Loucy (cell line): ENCODE measurements at regions not wholly inside any gene's neighbourhood (a gene's known extent, or its start where the extent isn't known, plus 50 kb on each side); places are given as distances from the start of the nearest gene placed in this dataset.

Experiments used
- H2AFZ ChIP-seq: fragments of 200-600 bp; sonication (generic); 2 replicates; pipeline ENCODE4 v1.6.0; 2016; ENCODE audit warnings: antibody characterized with exemption, mild to moderate bottlenecking, low read length, moderate library complexity
- H3F3A ChIP-seq: fragments of 200-600 bp; 2 replicates; pipeline ENCODE4 v1.6.0; 2016; ENCODE audit warnings: antibody characterized with exemption, low read depth, mild to moderate bottlenecking
- H3K27me3 ChIP-seq: fragments of 200-600 bp; sonication (generic); 2 replicates; pipeline ENCODE4 v1.6.1; 2014; ENCODE audit warnings: low read length, mild to moderate bottlenecking; ENCODE audit not compliant: insufficient read depth, poor library complexity, severe bottlenecking
- H3K36me3 ChIP-seq: fragments of 200-600 bp; sonication (generic); 2 replicates; pipeline ENCODE4 v1.6.1; 2016; ENCODE audit warnings: low read length; ENCODE audit not compliant: insufficient read depth
- H3K4me1 ChIP-seq: fragments of 200-600 bp; sonication (generic); 2 replicates; pipeline ENCODE4 v1.5.1; 2014; ENCODE audit warnings: low read length, mild to moderate bottlenecking; ENCODE audit not compliant: insufficient read depth, poor library complexity, severe bottlenecking
- H3K4me2 ChIP-seq: fragments of 200-600 bp; sonication (generic); 2 replicates; pipeline ENCODE4 v1.6.0; 2014; ENCODE audit warnings: antibody characterized with exemption, low read length, low read depth, mild to moderate bottlenecking; ENCODE audit not compliant: poor library complexity, severe bottlenecking
- H3K4me3 ChIP-seq: fragments of 200-600 bp; sonication (generic); 2 replicates; pipeline ENCODE4 v1.5.1; 2014; ENCODE audit warnings: low read length, mild to moderate bottlenecking, mixed read lengths; ENCODE audit not compliant: poor library complexity, severe bottlenecking
- H3K79me2 ChIP-seq: fragments of 200-600 bp; sonication (generic); 2 replicates; pipeline ENCODE4 v1.6.1; 2014; ENCODE audit warnings: low read length; ENCODE audit not compliant: insufficient read depth
- H3K9ac ChIP-seq: fragments of 200-600 bp; sonication (generic); 2 replicates; pipeline ENCODE4 v1.6.0; 2014; ENCODE audit warnings: mild to moderate bottlenecking, low read depth, low read length, moderate library complexity; ENCODE audit not compliant: poor library complexity, severe bottlenecking
- H3K9me2 ChIP-seq: fragments of 200-600 bp; sonication (generic); replicated peaks from 2 replicates; pipeline ENCODE4 v1.6.1; 2016; ENCODE audit warnings: low read depth, low read length, mixed read lengths
- H3K9me3 ChIP-seq: fragments of 200-600 bp; sonication (generic); 2 replicates; pipeline ENCODE4 v1.6.1; 2014; ENCODE audit warnings: mild to moderate bottlenecking, antibody characterized with exemption, low read length, low read depth; ENCODE audit not compliant: insufficient read depth
- H4K20me1 ChIP-seq: fragments of 200-600 bp; sonication (generic); 2 replicates; pipeline ENCODE4 v1.6.0; 2014; ENCODE audit warnings: antibody characterized with exemption, low read length, mild to moderate bottlenecking; ENCODE audit not compliant: insufficient read depth, poor library complexity, severe bottlenecking
- EZH2phosphoT487 ChIP-seq: fragments of 200-600 bp; IDR thresholded peaks from 2 replicates; pipeline ENCODE4 v1.6.1; 2018; ENCODE audit warnings: antibody characterized with exemption, mild to moderate bottlenecking, moderate library complexity, borderline replicate concordance
- TF ChIP-seq, protein P1 (sequence below): fragments of 200-600 bp; sonication (generic); conservative IDR thresholded peaks from 2 replicates; pipeline ENCODE4 v1.5.1; 2014; ENCODE audit warnings: mild to moderate bottlenecking, antibody characterized with exemption, low read length

DNA sequence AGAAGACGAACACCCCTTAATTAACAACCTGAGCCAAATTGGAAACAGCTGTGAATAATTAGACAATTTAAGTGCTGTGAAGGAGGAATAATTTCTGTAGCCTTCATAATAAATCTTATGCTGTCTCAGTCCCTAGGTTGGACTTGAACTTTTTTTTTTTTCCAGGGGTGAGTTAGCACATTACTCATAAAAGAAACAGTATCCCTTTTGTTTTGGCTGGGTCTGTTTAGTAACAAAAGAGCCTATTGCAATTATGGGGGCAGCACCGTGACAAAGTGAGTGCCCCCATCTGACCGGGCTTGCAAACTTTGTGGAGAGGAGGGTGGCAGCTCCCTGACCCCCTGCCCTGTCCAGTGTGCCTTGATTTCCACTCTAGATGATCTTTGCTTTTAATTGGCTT lies 167.4 kb downstream of the DICER1 start:
- no peaks in the 10 kb centered on the region for H3K9me2 ChIP-seq
- H2AFZ ChIP-seq: no peak overlapping the region
- TF ChIP-seq, protein P1, sequence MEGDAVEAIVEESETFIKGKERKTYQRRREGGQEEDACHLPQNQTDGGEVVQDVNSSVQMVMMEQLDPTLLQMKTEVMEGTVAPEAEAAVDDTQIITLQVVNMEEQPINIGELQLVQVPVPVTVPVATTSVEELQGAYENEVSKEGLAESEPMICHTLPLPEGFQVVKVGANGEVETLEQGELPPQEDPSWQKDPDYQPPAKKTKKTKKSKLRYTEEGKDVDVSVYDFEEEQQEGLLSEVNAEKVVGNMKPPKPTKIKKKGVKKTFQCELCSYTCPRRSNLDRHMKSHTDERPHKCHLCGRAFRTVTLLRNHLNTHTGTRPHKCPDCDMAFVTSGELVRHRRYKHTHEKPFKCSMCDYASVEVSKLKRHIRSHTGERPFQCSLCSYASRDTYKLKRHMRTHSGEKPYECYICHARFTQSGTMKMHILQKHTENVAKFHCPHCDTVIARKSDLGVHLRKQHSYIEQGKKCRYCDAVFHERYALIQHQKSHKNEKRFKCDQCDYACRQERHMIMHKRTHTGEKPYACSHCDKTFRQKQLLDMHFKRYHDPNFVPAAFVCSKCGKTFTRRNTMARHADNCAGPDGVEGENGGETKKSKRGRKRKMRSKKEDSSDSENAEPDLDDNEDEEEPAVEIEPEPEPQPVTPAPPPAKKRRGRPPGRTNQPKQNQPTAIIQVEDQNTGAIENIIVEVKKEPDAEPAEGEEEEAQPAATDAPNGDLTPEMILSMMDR: no peak
- no peak for TF ChIP-seq EZH2phosphoT487
- H4K20me1 ChIP-seq: no peaks in the 10 kb centered on the region
- no peaks in the 10 kb centered on the region for H3K27me3 ChIP-seq
- no peak overlapping the region for H3K4me3 ChIP-seq
- H3K79me2 ChIP-seq: no peaks in the 10 kb centered on the region
- H3K36me3 ChIP-seq: no peaks in the 10 kb centered on the region
- H3K4me1 ChIP-seq: no peaks in the 10 kb centered on the region
- no peak overlapping the region for H3K9ac ChIP-seq
- no peaks in the 10 kb centered on the region for H3F3A ChIP-seq
- H3K9me3 ChIP-seq: no peaks in the 10 kb centered on the region
- H3K4me2 ChIP-seq: no peak overlapping the region

DNA sequence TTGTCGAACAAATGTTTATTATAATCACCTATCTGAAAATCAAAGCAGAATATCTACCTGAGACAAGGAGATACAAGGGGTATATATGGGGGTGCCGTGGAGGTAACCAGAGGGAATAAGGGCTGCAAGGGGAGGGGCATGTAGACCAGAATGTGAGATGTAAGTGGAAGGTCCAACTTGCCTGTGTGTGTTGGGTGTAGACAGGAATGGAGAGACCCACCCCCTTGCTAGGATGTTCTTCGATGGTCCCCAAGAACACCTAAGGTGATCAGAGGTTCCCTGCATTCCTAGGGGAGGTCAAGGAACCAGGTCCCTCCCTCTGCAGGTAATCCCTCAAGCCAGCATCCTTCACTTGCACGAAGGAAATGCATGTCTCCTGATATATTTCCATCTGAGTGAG lies 167.9 kb downstream of the DICER1 start:
- Histone ChIP-seq H3K36me3 (no peaks in the 10 kb centered on the region), H3K4me3 (no peak overlapping the region), H3K9ac (no peak overlapping the region)

DNA sequence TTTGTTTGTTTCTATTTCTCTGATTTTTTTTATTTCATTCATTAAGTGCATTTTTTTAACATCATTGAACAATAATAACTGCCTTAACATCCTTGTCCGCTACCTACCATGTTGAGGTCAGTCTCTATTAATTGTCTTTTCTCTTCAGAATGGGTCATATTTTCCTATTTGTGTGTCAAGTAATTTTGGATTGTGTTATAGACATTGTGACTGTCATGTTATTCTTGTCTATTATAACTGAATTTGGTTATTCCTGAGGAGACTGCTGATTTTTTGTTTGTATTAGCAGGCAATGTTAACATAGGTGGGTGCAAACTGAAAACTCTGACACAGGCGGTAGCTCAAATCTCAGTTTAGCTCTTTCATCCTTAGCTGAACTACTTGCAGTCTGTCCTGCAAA lies 169.9 kb downstream of the DICER1 start:
- Histone ChIP-seq H3K9me3 (no peaks in the 10 kb centered on the region), H3K79me2 (no peaks in the 10 kb centered on the region), H4K20me1 (no peaks in the 10 kb centered on the region), H3K9ac (no peak overlapping the region), H3K4me2 (no peak overlapping the region), H3K9me2 (no peaks in the 10 kb centered on the region), H3K4me1 (no peaks in the 10 kb centered on the region), H3K27me3 (no peaks in the 10 kb centered on the region), H3F3A (no peaks in the 10 kb centered on the region), H3K4me3 (no peak overlapping the region), H3K36me3 (no peaks in the 10 kb centered on the region), H2AFZ (no peak overlapping the region)
- TF ChIP-seq, protein P1: no peak
- TF ChIP-seq EZH2phosphoT487: no peak

More for the DNA sequence above, 167.9 kb downstream of the DICER1 start:
- no peaks in the 10 kb centered on the region for H3K27me3 ChIP-seq
- no peaks in the 10 kb centered on the region for H3K9me3 ChIP-seq
- no peaks in the 10 kb centered on the region for H4K20me1 ChIP-seq
- no peaks in the 10 kb centered on the region for H3K4me1 ChIP-seq
- no peak overlapping the region for H2AFZ ChIP-seq
- H3K4me2 ChIP-seq: no peak overlapping the region
- H3K9me2 ChIP-seq: no peaks in the 10 kb centered on the region
- H3K79me2 ChIP-seq: no peaks in the 10 kb centered on the region
- H3F3A ChIP-seq: no peaks in the 10 kb centered on the region
- TF ChIP-seq EZH2phosphoT487: no peak
- TF ChIP-seq, protein P1: no peak
